ENCODE measurements at regions not wholly inside any gene's neighbourhood (a gene's known extent, or its start where the extent isn't known, plus 50 kb on each side); places are given as distances from the start of the nearest gene placed in this dataset.

- Histone ChIP-seq H3K4me2 (ENCODE audit: low read depth, low read length, poor library complexity, severe bottlenecking) (no peak overlapping the region), H3K4me1 (ENCODE audit: low read length) (no peaks in the 10 kb centered on the region), H2AFZ (ENCODE audit: low read length) (no peak overlapping the region)
These were observed 145.0 kb upstream of the CDH10 start for GRCh38 chr5:24789611-24790351.

GRCh38 chr5:24788829-24789514, 144.2 kb upstream of the CDH10 start:
- no peak overlapping the region for H3K4me2 ChIP-seq (ENCODE audit: low read depth, low read length, poor library complexity, severe bottlenecking)
- no peak overlapping the region for H3K9ac ChIP-seq (ENCODE audit: low read length)
- H4K20me1 ChIP-seq (ENCODE audit: insufficient read depth, low read depth, low read length), result no peaks in the 10 kb centered on the region

More at GRCh38 chr5:24789611-24790351, 145.0 kb upstream of the CDH10 start:
- Histone ChIP-seq H3K36me3 (ENCODE audit: insufficient read depth, low read length) (no peaks in the 10 kb centered on the region), H4K20me1 (ENCODE audit: insufficient read depth, low read depth, low read length) (no peaks in the 10 kb centered on the region), H3K9ac (ENCODE audit: low read length) (no peak overlapping the region), H3K9me3 (ENCODE audit: low read length) (no peaks in the 10 kb centered on the region; the same call in 1 of the 2 replicates), H3K9me2 (replicated peaks; ENCODE audit: insufficient read depth, low read length) (no peaks in the 10 kb centered on the region), H3K27me3 (ENCODE audit: low read length) (no peaks in the 10 kb centered on the region), H3K27ac (ENCODE audit: low read length) (no peak overlapping the region), H3K79me2 (ENCODE audit: low read length) (no peaks in the 10 kb centered on the region), H3K4me3 (ENCODE audit: low read length) (no peak overlapping the region)
- no peak for DNase-seq

GRCh38 chr5:24786108-24786507, 141.3 kb upstream of the CDH10 start:
- H3K27me3 ChIP-seq (ENCODE audit: low read length), result no peaks in the 10 kb centered on the region
- H3K4me1 ChIP-seq (ENCODE audit: low read length), result no peaks in the 10 kb centered on the region
- H4K20me1 ChIP-seq (ENCODE audit: insufficient read depth, low read depth, low read length), result no peaks in the 10 kb centered on the region
- H2AFZ ChIP-seq (ENCODE audit: low read length), result no peak overlapping the region
- H3K9me3 ChIP-seq (ENCODE audit: low read length), result peaks cover 7% of the 10 kb centered on the region
- no peaks in the 10 kb centered on the region for H3K36me3 ChIP-seq (ENCODE audit: insufficient read depth, low read length)
- no peak overlapping the region for H3K9ac ChIP-seq (ENCODE audit: low read length)
- DNase-seq, result no peak
- no peak overlapping the region for H3K27ac ChIP-seq (ENCODE audit: low read length)
- H3K4me2 ChIP-seq (ENCODE audit: low read depth, low read length, poor library complexity, severe bottlenecking), result no peak overlapping the region
- no peaks in the 10 kb centered on the region for H3K79me2 ChIP-seq (ENCODE audit: low read length)
- no peaks in the 10 kb centered on the region for H3K9me2 ChIP-seq (replicated peaks; ENCODE audit: insufficient read depth, low read length)
- no peak overlapping the region for H3K4me3 ChIP-seq (ENCODE audit: low read length)

More at GRCh38 chr5:24788829-24789514, 144.2 kb upstream of the CDH10 start:
- H3K79me2 ChIP-seq (ENCODE audit: low read length), result no peaks in the 10 kb centered on the region
- no peak overlapping the region for H2AFZ ChIP-seq (ENCODE audit: low read length)
- no peaks in the 10 kb centered on the region for H3K9me2 ChIP-seq (replicated peaks; ENCODE audit: insufficient read depth, low read length)
- no peaks in the 10 kb centered on the region; the same call in none of the 2 replicates for H3K9me3 ChIP-seq (ENCODE audit: low read length)
- H3K4me1 ChIP-seq (ENCODE audit: low read length), result no peaks in the 10 kb centered on the region
- H3K27ac ChIP-seq (ENCODE audit: low read length), result no peak overlapping the region
- H3K27me3 ChIP-seq (ENCODE audit: low read length), result no peaks in the 10 kb centered on the region
- no peaks in the 10 kb centered on the region for H3K36me3 ChIP-seq (ENCODE audit: insufficient read depth, low read length)
- no peak for DNase-seq
- H3K4me3 ChIP-seq (ENCODE audit: low read length), result no peak overlapping the region

- Histone ChIP-seq H3K4me3 (ENCODE audit: low read length) (no peak overlapping the region), H4K20me1 (ENCODE audit: insufficient read depth, low read depth, low read length) (no peaks in the 10 kb centered on the region), H3K79me2 (ENCODE audit: low read length) (no peaks in the 10 kb centered on the region), H3K27me3 (ENCODE audit: low read length) (no peaks in the 10 kb centered on the region), H3K9me2 (replicated peaks; ENCODE audit: insufficient read depth, low read length) (no peaks in the 10 kb centered on the region), H3K4me2 (ENCODE audit: low read depth, low read length, poor library complexity, severe bottlenecking) (no peak overlapping the region), H3K9ac (ENCODE audit: low read length) (no peak overlapping the region), H3K9me3 (ENCODE audit: low read length) (peaks cover 7% of the 10 kb centered on the region), H3K27ac (ENCODE audit: low read length) (no peak overlapping the region), H2AFZ (ENCODE audit: low read length) (no peak overlapping the region), H3K4me1 (ENCODE audit: low read length) (no peaks in the 10 kb centered on the region), H3K36me3 (ENCODE audit: insufficient read depth, low read length) (no peaks in the 10 kb centered on the region)
- DNase-seq, result no peak
These were observed 138.8 kb upstream of the CDH10 start for GRCh38 chr5:24783596-24783995.

- Histone ChIP-seq H4K20me1 (ENCODE audit: insufficient read depth, low read depth, low read length) (no peaks in the 10 kb centered on the region), H3K9me2 (replicated peaks; ENCODE audit: insufficient read depth, low read length) (no peaks in the 10 kb centered on the region), H3K4me1 (ENCODE audit: low read length) (no peaks in the 10 kb centered on the region), H3K9ac (ENCODE audit: low read length) (no peak overlapping the region), H3K36me3 (ENCODE audit: insufficient read depth, low read length) (no peaks in the 10 kb centered on the region), H3K27me3 (ENCODE audit: low read length) (no peaks in the 10 kb centered on the region), H2AFZ (ENCODE audit: low read length) (no peak overlapping the region), H3K4me3 (ENCODE audit: low read length) (no peak overlapping the region), H3K9me3 (ENCODE audit: low read length) (peaks cover 14% of the 10 kb centered on the region; the same call in 1 of the 2 replicates), H3K79me2 (ENCODE audit: low read length) (no peaks in the 10 kb centered on the region), H3K27ac (ENCODE audit: low read length) (no peak overlapping the region), H3K4me2 (ENCODE audit: low read depth, low read length, poor library complexity, severe bottlenecking) (no peak overlapping the region)
- no peak for DNase-seq
These were observed 132.6 kb upstream of the CDH10 start for GRCh38 chr5:24777392-24777791.

GRCh38 chr5:24773261-24773660, 128.5 kb upstream of the CDH10 start:
- H3K27ac ChIP-seq (ENCODE audit: low read length), result no peak overlapping the region
- H3K36me3 ChIP-seq (ENCODE audit: insufficient read depth, low read length), result no peaks in the 10 kb centered on the region
- H3K4me1 ChIP-seq (ENCODE audit: low read length), result no peaks in the 10 kb centered on the region
- H3K4me2 ChIP-seq (ENCODE audit: low read depth, low read length, poor library complexity, severe bottlenecking), result no peak overlapping the region
- DNase-seq, result no peak
- H3K9me2 ChIP-seq (replicated peaks; ENCODE audit: insufficient read depth, low read length), result no peaks in the 10 kb centered on the region
- H3K27me3 ChIP-seq (ENCODE audit: low read length), result no peaks in the 10 kb centered on the region
- no peak overlapping the region for H3K9ac ChIP-seq (ENCODE audit: low read length)
- H3K79me2 ChIP-seq (ENCODE audit: low read length), result no peaks in the 10 kb centered on the region
- H3K4me3 ChIP-seq (ENCODE audit: low read length), result no peak overlapping the region
- peaks cover 17% of the 10 kb centered on the region; the same call in 1 of the 2 replicates for H3K9me3 ChIP-seq (ENCODE audit: low read length)
- no peak overlapping the region for H2AFZ ChIP-seq (ENCODE audit: low read length)
- H4K20me1 ChIP-seq (ENCODE audit: insufficient read depth, low read depth, low read length), result no peaks in the 10 kb centered on the region

GRCh38 chr5:24767086-24767485, 122.3 kb upstream of the CDH10 start:
- DNase-seq, result no peak

GRCh38 chr5:24765219-24765618, 120.4 kb upstream of the CDH10 start:
- H3K4me3 ChIP-seq (ENCODE audit: low read length), result no peak overlapping the region
- no peak overlapping the region for H3K9ac ChIP-seq (ENCODE audit: low read length)
- DNase-seq, result no peak
- H4K20me1 ChIP-seq (ENCODE audit: insufficient read depth, low read depth, low read length), result no peaks in the 10 kb centered on the region
- no peak overlapping the region for H3K4me2 ChIP-seq (ENCODE audit: low read depth, low read length, poor library complexity, severe bottlenecking)
- no peak overlapping the region for H2AFZ ChIP-seq (ENCODE audit: low read length)
- no peaks in the 10 kb centered on the region for H3K79me2 ChIP-seq (ENCODE audit: low read length)
- no peaks in the 10 kb centered on the region for H3K9me2 ChIP-seq (replicated peaks; ENCODE audit: insufficient read depth, low read length)
- H3K9me3 ChIP-seq (ENCODE audit: low read length), result peaks cover 29% of the 10 kb centered on the region
- H3K27me3 ChIP-seq (ENCODE audit: low read length), result no peaks in the 10 kb centered on the region
- H3K36me3 ChIP-seq (ENCODE audit: insufficient read depth, low read length), result no peaks in the 10 kb centered on the region
- no peaks in the 10 kb centered on the region for H3K4me1 ChIP-seq (ENCODE audit: low read length)
- H3K27ac ChIP-seq (ENCODE audit: low read length), result no peak overlapping the region

More at GRCh38 chr5:24767086-24767485, 122.3 kb upstream of the CDH10 start:
- H3K27ac ChIP-seq (ENCODE audit: low read length), result no peak overlapping the region
- H3K9me3 ChIP-seq (ENCODE audit: low read length), result peaks cover 18% of the 10 kb centered on the region
- H3K4me2 ChIP-seq (ENCODE audit: low read depth, low read length, poor library complexity, severe bottlenecking), result no peak overlapping the region
- H3K9me2 ChIP-seq (replicated peaks; ENCODE audit: insufficient read depth, low read length), result no peaks in the 10 kb centered on the region
- no peaks in the 10 kb centered on the region for H3K27me3 ChIP-seq (ENCODE audit: low read length)
- no peaks in the 10 kb centered on the region for H3K79me2 ChIP-seq (ENCODE audit: low read length)
- no peak overlapping the region for H3K4me3 ChIP-seq (ENCODE audit: low read length)
- H3K9ac ChIP-seq (ENCODE audit: low read length), result no peak overlapping the region
- H3K4me1 ChIP-seq (ENCODE audit: low read length), result no peaks in the 10 kb centered on the region
- H2AFZ ChIP-seq (ENCODE audit: low read length), result no peak overlapping the region
- H4K20me1 ChIP-seq (ENCODE audit: insufficient read depth, low read depth, low read length), result no peaks in the 10 kb centered on the region
- H3K36me3 ChIP-seq (ENCODE audit: insufficient read depth, low read length), result no peaks in the 10 kb centered on the region
